ENCODE measurements at regions not wholly inside any gene's neighbourhood (a gene's known extent, or its start where the extent isn't known, plus 50 kb on each side); places are given as distances from the start of the nearest gene placed in this dataset.

DNA sequence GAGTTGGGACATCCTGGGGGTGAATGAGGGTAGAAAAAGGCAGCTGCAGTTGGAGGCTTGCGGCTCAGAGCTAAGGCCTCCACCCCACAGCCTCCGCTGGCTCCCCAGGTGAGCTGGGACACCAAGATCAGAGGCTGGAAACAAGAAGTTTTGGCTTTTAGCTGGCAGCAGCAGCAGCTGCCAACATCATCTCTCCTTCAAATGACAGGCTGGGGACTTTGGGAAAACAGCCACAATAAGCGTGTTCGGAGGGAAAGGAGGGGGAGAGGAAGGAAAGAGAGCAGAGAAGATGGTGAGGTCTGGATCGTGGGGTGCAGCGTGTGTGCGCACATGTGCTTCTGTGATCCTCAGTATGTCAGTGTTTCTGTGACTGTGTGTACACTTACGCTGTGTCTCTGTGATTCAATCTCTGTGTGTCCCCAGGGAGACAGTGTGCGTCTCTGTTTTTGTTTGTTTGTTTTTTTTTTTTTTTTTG lies 62.0 kb upstream of the RASD2 start:
- Mint-ChIP-seq H3K4me1 (peaks cover 33% of the 10 kb centered on the region), H3K27ac (no peak overlapping the region), H3K4me3 (no peak overlapping the region), H3K36me3 (no peaks in the 10 kb centered on the region), H3K9me3 (no peaks in the 10 kb centered on the region), H3K27me3 (ENCODE audit: insufficient read depth, low read depth) (peaks cover 6% of the 10 kb centered on the region)
- no peak overlapping the region for H3K9ac ChIP-seq
- no peak for DNase-seq (ENCODE audit: low spot score)
- no peaks in the 10 kb centered on the region for H3K9me3 ChIP-seq (ENCODE audit: low read depth)
- no peak for TF ChIP-seq EZH2phosphoT487 (IDR thresholded peaks at IDR 0.05)
- no peak for TF ChIP-seq EZH2 (IDR thresholded peaks at IDR 0.05)
- TF ChIP-seq, protein P1, sequence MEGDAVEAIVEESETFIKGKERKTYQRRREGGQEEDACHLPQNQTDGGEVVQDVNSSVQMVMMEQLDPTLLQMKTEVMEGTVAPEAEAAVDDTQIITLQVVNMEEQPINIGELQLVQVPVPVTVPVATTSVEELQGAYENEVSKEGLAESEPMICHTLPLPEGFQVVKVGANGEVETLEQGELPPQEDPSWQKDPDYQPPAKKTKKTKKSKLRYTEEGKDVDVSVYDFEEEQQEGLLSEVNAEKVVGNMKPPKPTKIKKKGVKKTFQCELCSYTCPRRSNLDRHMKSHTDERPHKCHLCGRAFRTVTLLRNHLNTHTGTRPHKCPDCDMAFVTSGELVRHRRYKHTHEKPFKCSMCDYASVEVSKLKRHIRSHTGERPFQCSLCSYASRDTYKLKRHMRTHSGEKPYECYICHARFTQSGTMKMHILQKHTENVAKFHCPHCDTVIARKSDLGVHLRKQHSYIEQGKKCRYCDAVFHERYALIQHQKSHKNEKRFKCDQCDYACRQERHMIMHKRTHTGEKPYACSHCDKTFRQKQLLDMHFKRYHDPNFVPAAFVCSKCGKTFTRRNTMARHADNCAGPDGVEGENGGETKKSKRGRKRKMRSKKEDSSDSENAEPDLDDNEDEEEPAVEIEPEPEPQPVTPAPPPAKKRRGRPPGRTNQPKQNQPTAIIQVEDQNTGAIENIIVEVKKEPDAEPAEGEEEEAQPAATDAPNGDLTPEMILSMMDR (IDR thresholded peaks at IDR 0.05): no peak
- H2AFZ ChIP-seq (replicated peaks): no peak overlapping the region
- no peaks in the 10 kb centered on the region for H3K27me3 ChIP-seq
- no peak overlapping the region for H3K4me2 ChIP-seq
- no peaks in the 10 kb centered on the region for H3K79me2 ChIP-seq (ENCODE audit: low read depth)
- peaks cover 10% of the 10 kb centered on the region for H3F3A ChIP-seq (ENCODE audit: low read depth)
- H3K4me1 ChIP-seq: peaks cover 7% of the 10 kb centered on the region
- no peaks in the 10 kb centered on the region for H3K36me3 ChIP-seq
- no peak overlapping the region for H3K4me3 ChIP-seq
- H3K27ac ChIP-seq: no peak overlapping the region
- no peaks in the 10 kb centered on the region for H4K20me1 ChIP-seq (ENCODE audit: low read depth)

DNA sequence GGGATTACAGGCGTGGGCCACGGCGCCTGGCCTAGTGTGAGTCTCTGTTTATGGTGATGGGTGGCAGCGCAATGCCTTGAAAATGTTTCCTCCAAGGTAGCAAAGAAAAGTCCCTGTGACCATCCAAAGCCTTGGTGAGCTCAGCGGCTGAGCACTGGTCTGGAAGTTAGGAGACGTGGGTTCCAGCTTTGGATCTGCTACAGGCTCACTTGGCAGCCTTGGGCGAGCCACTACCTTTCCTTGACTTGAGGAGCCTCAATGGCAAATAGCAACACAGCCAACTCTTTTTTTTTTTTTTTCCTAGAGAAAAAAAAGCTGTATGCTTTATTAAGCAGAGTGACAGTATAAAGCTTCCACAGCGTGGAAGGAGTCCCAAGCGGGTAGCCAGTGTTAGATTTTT lies 61.3 kb upstream of the RASD2 start:
- Mint-ChIP-seq H3K27me3 (ENCODE audit: insufficient read depth, low read depth) (peaks cover 6% of the 10 kb centered on the region), H3K4me1 (peaks cover 33% of the 10 kb centered on the region), H3K4me3 (no peak overlapping the region), H3K9me3 (no peaks in the 10 kb centered on the region), H3K27ac (no peak overlapping the region), H3K36me3 (no peaks in the 10 kb centered on the region)
- H4K20me1 ChIP-seq (ENCODE audit: low read depth): no peaks in the 10 kb centered on the region
- no peaks in the 10 kb centered on the region for H3K9me3 ChIP-seq (ENCODE audit: low read depth)
- H3K9ac ChIP-seq: no peak overlapping the region
- no peak for DNase-seq (ENCODE audit: low spot score)
- peaks cover 7% of the 10 kb centered on the region for H3K4me1 ChIP-seq
- no peaks in the 10 kb centered on the region for H3K36me3 ChIP-seq
- peaks cover 10% of the 10 kb centered on the region for H3F3A ChIP-seq (ENCODE audit: low read depth)
- H3K27me3 ChIP-seq: no peaks in the 10 kb centered on the region
- TF ChIP-seq, protein P1 (IDR thresholded peaks at IDR 0.05): no peak
- TF ChIP-seq EZH2phosphoT487 (IDR thresholded peaks at IDR 0.05) (no peak), EZH2 (IDR thresholded peaks at IDR 0.05) (no peak)
- H3K4me3 ChIP-seq: no peak overlapping the region
- no peak overlapping the region for H3K4me2 ChIP-seq
- H3K27ac ChIP-seq: no peak overlapping the region
- no peak overlapping the region for H2AFZ ChIP-seq (replicated peaks)
- H3K79me2 ChIP-seq (ENCODE audit: low read depth): no peaks in the 10 kb centered on the region

DNA sequence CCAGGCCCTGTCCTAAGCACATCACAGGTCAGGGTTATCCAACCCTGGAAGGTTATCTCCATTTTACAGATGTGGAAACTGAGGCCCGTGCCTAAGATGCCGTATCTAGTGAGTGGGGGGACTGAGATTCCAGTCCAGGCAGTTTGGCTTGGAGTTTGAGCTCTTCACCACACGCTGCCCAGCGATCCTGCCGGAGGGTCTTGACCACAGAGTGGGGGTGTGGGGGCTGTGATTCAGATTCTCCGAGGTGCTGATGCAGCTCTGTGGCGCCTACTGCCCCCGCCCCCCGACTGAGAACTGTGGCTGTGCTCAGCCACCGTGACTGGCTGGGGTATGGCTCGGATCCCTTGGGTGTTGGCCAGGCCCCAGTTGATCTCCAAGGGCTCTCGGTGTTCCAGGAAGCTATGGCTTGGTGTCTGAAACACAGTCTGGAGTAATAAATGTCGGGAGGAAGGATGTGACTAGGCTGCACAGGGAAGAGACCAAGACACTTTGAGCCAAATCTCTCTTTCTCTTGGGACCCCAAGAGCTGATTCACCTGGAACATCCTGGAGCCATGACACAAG lies 60.6 kb upstream of the RASD2 start:
- Mint-ChIP-seq H3K9me3 (no peaks in the 10 kb centered on the region), H3K36me3 (no peaks in the 10 kb centered on the region), H3K27me3 (ENCODE audit: insufficient read depth, low read depth) (peaks cover 6% of the 10 kb centered on the region), H3K4me1 (peaks cover 33% of the 10 kb centered on the region), H3K27ac (no peak overlapping the region), H3K4me3 (no peak overlapping the region)
- Histone ChIP-seq H3K27ac (no peak overlapping the region), H3K9ac (no peak overlapping the region), H3K4me2 (no peak overlapping the region), H2AFZ (replicated peaks) (no peak overlapping the region), H3K4me1 (peaks cover 10% of the 10 kb centered on the region), H3K79me2 (ENCODE audit: low read depth) (no peaks in the 10 kb centered on the region), H3K36me3 (no peaks in the 10 kb centered on the region), H3F3A (ENCODE audit: low read depth) (peaks cover 10% of the 10 kb centered on the region), H4K20me1 (ENCODE audit: low read depth) (no peaks in the 10 kb centered on the region), H3K4me3 (no peak overlapping the region), H3K27me3 (no peaks in the 10 kb centered on the region), H3K9me3 (ENCODE audit: low read depth) (no peaks in the 10 kb centered on the region)
- DNase-seq (ENCODE audit: low spot score): no peak
- TF ChIP-seq EZH2 (IDR thresholded peaks at IDR 0.05) (no peak), EZH2phosphoT487 (IDR thresholded peaks at IDR 0.05) (no peak)
- TF ChIP-seq, protein P1 (IDR thresholded peaks at IDR 0.05): no peak
